Fibroblast of villous mesenchyme (primary cell): ENCODE measurements at regions not wholly inside any gene's neighbourhood (a gene's known extent, or its start where the extent isn't known, plus 50 kb on each side); places are given as distances from the start of the nearest gene placed in this dataset. TPM values are rescaled to one million over a fixed set of nuclear protein-coding genes. Genes with fewer than 3 reads are reported as not detected.

ENCODE experiments used
- small RNA-seq: library from RNA; depleted of rRNA; stranded (forward); fragments of <200 nt; gene quantifications from one replicate; pipeline ENCODE3, GENCODE V24; 2012

Small RNA genes in the stretch of these regions (small RNA-seq; reads per million reads assigned to genes)
- not detected for gene MTND4LP5
- not detected for gene RF00019
- not detected for gene RNU6-1119P
